ENCODE measurements at regions not wholly inside any gene's neighbourhood (a gene's known extent, or its start where the extent isn't known, plus 50 kb on each side); places are given as distances from the start of the nearest gene placed in this dataset.

- Histone ChIP-seq H3K9me3 (ENCODE audit: low read length) (peaks cover 18% of the 10 kb centered on the region), H3K4me1 (ENCODE audit: insufficient read depth, low read length) (peaks cover 70% of the 10 kb centered on the region), H3K4me2 (ENCODE audit: low read depth, low read length) (peak overlapping the region; percentile 96), H4K20me1 (ENCODE audit: insufficient read depth, low read length) (no peaks in the 10 kb centered on the region), H3K4me3 (replicated peaks in 1 of 3; ENCODE audit: insufficient read depth in 1 of 3, low read depth in 2 of 3, low read length in 3 of 3) (peak overlapping the region; percentile 45 to 67 (median 67)), H3K27me3 (ENCODE audit: control insufficient read depth in 1 of 2, insufficient read depth in 2 of 2, low read length in 2 of 2) (no peaks in the 10 kb centered on the region; a peak in 1 of 5 replicates), H3K27ac (ENCODE audit: extremely low read length, insufficient read depth, low read length) (peak overlapping the region; percentile 96), H3K79me2 (ENCODE audit: insufficient read depth, low read length) (no peaks in the 10 kb centered on the region), H3K9ac (ENCODE audit: insufficient read depth, low read depth, low read length) (peak overlapping the region; percentile 80), H3K36me3 (replicated peaks in 1 of 2; ENCODE audit: control insufficient read depth in 1 of 2, insufficient read depth in 2 of 2, low read length in 2 of 2) (no peaks in the 10 kb centered on the region), H2AFZ (ENCODE audit: low read length) (no peak overlapping the region)
- peak; percentile 83 for FAIRE-seq
- intact Hi-C loops (cut with micrococcal nuclease; ENCODE audit: unreplicated experiment) (loop anchor here (1.0 to 2.0 kb wide), 5 partner anchors 19 to 154 kb away; partner anchors contain the start of gene FOXA2), in situ Hi-C loops (cut with HindIII; ENCODE audit: extremely low pct_ligation_motif_present, low pct_unique_long_range_greater_than_20kb) (no loop called here)
- BruUV-seq (replicated peaks) = no TSS peak
- peak; percentile 97 for DNase-seq (ENCODE audit: low spot score)
- ChIA-PET POLR2A (interaction anchor here (0.6 to 4.2 kb wide), 26 partner anchors 10 to 1005 kb away, joined by 3 to 62 read pairs (median 4); partner anchors contain the start of gene FOXA2), CTCF (ENCODE audit: low intra/inter-chr PET ratio, low total read pairs) (interaction anchor here (1.1 kb wide), 1 partner anchor 157 kb away, joined by 4 read pairs; no protein-coding TSS in a partner anchor)
- 12% methylated on average over 11 of the region's 11 CpGs for WGBS (ENCODE audit: low lambda C conversion rate)
- ATAC-seq = peak; percentile 80
- TF ChIP-seq ZBTB2 (CRISPR knock-in tag; IDR thresholded peaks at IDR 0.05; ENCODE audit: low read depth) (no peak), NR2F1 (CRISPR knock-in tag; IDR thresholded peaks at IDR 0.05) (peak; percentile 81 to 95), KAT2B (IDR thresholded peaks at IDR 0.05; ENCODE audit: borderline replicate concordance, low read depth, low read length) (0 out of 2 replicates have a peak, but pooled peaks have one; percentile 2), ZNF503 (CRISPR knock-in tag; IDR thresholded peaks at IDR 0.05) (peak; percentile 93), ARID3A (IDR thresholded peaks at IDR 0.05; ENCODE audit: low read depth, low read length) (peak; percentile 81), TRIM24 (CRISPR knock-in tag; IDR thresholded peaks at IDR 0.05) (no peak), MTF2 (CRISPR knock-in tag; IDR thresholded peaks at IDR 0.05; ENCODE audit: borderline replicate concordance) (0 out of 2 replicates have a peak, but pooled peaks have one; percentile 36), JUND (CRISPR knock-in tag; IDR thresholded peaks at IDR 0.05) (peak; percentile 88), NCOA2 (CRISPR knock-in tag; IDR thresholded peaks at IDR 0.05) (peak; percentile 97), THAP9 (CRISPR knock-in tag; IDR thresholded peaks at IDR 0.05; ENCODE audit: borderline replicate concordance) (no peak), POGK (CRISPR knock-in tag; conservative IDR thresholded peaks at IDR 0.05) (no peak; the same call in 1 of the 2 replicates), TFDP1 (CRISPR knock-in tag; IDR thresholded peaks at IDR 0.05; ENCODE audit: borderline replicate concordance) (peak; percentile 65; the same call in 1 of the 2 replicates)
Observed at GRCh38 chr20:22430746-22431168, 153.6 kb downstream of the FOXA2 start.

Data from HepG2 (cell line).